HEK293T (cell line): ENCODE measurements at regions not wholly inside any gene's neighbourhood (a gene's known extent, or its start where the extent isn't known, plus 50 kb on each side); places are given as distances from the start of the nearest gene placed in this dataset.

Source experiments
- CTCF ChIA-PET: fragments of 350-600 bp; formaldehyde crosslinking; extraction: SDS; loops from one replicate; lab custom pipeline; 2021; ENCODE audit warnings: antibody characterized with exemption, inconsistent platforms; lab: Yijun Ruan, JAX
- POLR2A ChIA-PET: fragments of 350-600 bp; formaldehyde crosslinking; extraction: SDS; loops from one replicate; lab custom pipeline; 2020; ENCODE audit warnings: antibody characterized with exemption, inconsistent platforms; lab: Yijun Ruan, JAX
- DNase-seq: peaks from one replicate; pipeline ENCODE4 v3.0.0; 2012; ENCODE audit warnings: mixed read lengths; ENCODE audit errors: extremely low spot score
- ARNT ChIP-seq: fragments of 450-650 bp; IDR thresholded peaks from 2 replicates; pipeline ENCODE4 v1.6.1; 2017; ENCODE audit warnings: mild to moderate bottlenecking
- BHLHE40 ChIP-seq: fragments of 450-650 bp; IDR thresholded peaks from 2 replicates; pipeline ENCODE4 v1.6.1; 2016; ENCODE audit warnings: mild to moderate bottlenecking, moderate library complexity, borderline replicate concordance
- CTBP1 ChIP-seq: fragments of 450-650 bp; IDR thresholded peaks from 2 replicates; pipeline ENCODE4 v1.6.1; 2016; ENCODE audit warnings: borderline replicate concordance
- ELF4 ChIP-seq: fragments of 450-650 bp; IDR thresholded peaks from 2 replicates; pipeline ENCODE4 v1.6.1; 2017; ENCODE audit warnings: antibody characterized with exemption
- FOXA1 ChIP-seq: fragments of 450-650 bp; IDR thresholded peaks from 2 replicates; pipeline ENCODE4 v1.6.1; 2016; ENCODE audit warnings: mild to moderate bottlenecking
- FOXK2 ChIP-seq: fragments of 450-650 bp; IDR thresholded peaks from 2 replicates; pipeline ENCODE4 v1.6.1; 2016; ENCODE audit warnings: mild to moderate bottlenecking
- FOXM1 ChIP-seq: fragments of 450-650 bp; IDR thresholded peaks from 2 replicates; pipeline ENCODE4 v1.6.1; 2017; ENCODE audit warnings: mild to moderate bottlenecking, borderline replicate concordance
- HDGF ChIP-seq: fragments of 450-650 bp; IDR thresholded peaks from 2 replicates; pipeline ENCODE4 v1.6.1; 2017; ENCODE audit warnings: antibody characterized with exemption, borderline replicate concordance
- L3MBTL2 ChIP-seq: fragments of 450-650 bp; conservative IDR thresholded peaks from 2 replicates; pipeline ENCODE4 v1.6.1; 2016; ENCODE audit warnings: mild to moderate bottlenecking
- LEF1 ChIP-seq: fragments of 450-650 bp; IDR thresholded peaks from 2 replicates; pipeline ENCODE4 v1.6.1; 2017; ENCODE audit warnings: mild to moderate bottlenecking, borderline replicate concordance
- NFRKB ChIP-seq: fragments of 450-650 bp; IDR thresholded peaks from 2 replicates; pipeline ENCODE4 v1.6.1; 2016; ENCODE audit warnings: mild to moderate bottlenecking, moderate library complexity
- PKNOX1 ChIP-seq: fragments of 450-650 bp; IDR thresholded peaks from 2 replicates; pipeline ENCODE4 v1.6.1; 2016
- SP1 ChIP-seq: fragments of 450-650 bp; IDR thresholded peaks from 2 replicates; pipeline ENCODE4 v1.6.1; 2017
- SUZ12 ChIP-seq: fragments of 450-650 bp; IDR thresholded peaks from 2 replicates; pipeline ENCODE4 v1.6.1; 2016; ENCODE audit warnings: mild to moderate bottlenecking
- TARDBP ChIP-seq: fragments of 450-650 bp; IDR thresholded peaks from 2 replicates; pipeline ENCODE4 v1.6.1; 2016
- ZNF384 ChIP-seq: fragments of 450-650 bp; IDR thresholded peaks from 2 replicates; pipeline ENCODE4 v1.6.1; 2016

- TF ChIP-seq FOXK2 (no peak), ELF4 (no peak), FOXM1 (no peak)
- ChIA-PET POLR2A (no interaction called here), CTCF (interaction anchor here (0.7 kb wide), 1 partner anchor 205 kb away, joined by 7 read pairs; no protein-coding TSS in a partner anchor)
- no peak for DNase-seq
Measured at GRCh38 chr4:54475546-54475945, 182.2 kb upstream of the KIT start.

DNA sequence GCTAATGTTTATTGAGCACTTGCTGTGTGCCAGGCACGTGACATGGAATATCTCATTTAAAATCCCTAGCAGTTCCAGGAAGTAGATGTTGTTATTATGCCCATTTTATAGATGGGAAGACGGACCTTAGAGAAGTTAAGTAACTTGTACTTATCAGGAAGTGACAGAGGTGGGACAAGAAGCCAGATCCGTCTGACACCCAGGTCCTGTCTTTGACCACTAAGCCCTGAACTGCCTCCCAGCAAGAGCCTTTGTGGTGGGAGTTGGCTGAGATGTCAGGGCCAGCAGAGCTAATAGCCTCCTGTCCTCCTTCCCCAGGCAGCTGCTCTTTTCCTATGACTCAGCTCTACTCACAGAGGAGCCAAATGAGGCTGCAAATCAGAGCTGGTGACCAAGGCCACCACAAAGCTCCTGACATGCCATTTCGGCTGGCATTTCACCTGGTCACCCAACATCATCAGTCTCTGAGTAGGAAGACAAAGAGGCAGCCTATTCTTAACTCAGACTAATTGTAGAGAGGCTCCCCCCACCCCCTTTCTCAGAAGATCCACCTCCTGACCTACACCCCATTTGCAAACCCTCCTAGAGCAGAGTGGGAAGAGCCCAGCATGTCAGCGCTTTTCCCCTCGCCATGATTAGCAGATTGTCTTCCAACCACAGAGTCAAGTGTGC, 175.1 kb upstream of the KIT start:
- no peak for DNase-seq
- POLR2A ChIA-PET = no interaction called here
- no peak for TF ChIP-seq TARDBP
- TF ChIP-seq PKNOX1 = no peak
- TF ChIP-seq LEF1 = no peak
- TF ChIP-seq ELF4 = no peak
- TF ChIP-seq L3MBTL2 = no peak
- TF ChIP-seq HDGF = no peak
- no peak for TF ChIP-seq ARNT
- no peak for TF ChIP-seq CTBP1
- TF ChIP-seq FOXA1 = no peak
- no peak for TF ChIP-seq SP1
- TF ChIP-seq FOXM1 = no peak
- TF ChIP-seq FOXK2 = no peak
- TF ChIP-seq SUZ12 = no peak
- no peak for TF ChIP-seq NFRKB
- TF ChIP-seq ZNF384 = no peak
- CTCF ChIA-PET = no interaction called here

DNA sequence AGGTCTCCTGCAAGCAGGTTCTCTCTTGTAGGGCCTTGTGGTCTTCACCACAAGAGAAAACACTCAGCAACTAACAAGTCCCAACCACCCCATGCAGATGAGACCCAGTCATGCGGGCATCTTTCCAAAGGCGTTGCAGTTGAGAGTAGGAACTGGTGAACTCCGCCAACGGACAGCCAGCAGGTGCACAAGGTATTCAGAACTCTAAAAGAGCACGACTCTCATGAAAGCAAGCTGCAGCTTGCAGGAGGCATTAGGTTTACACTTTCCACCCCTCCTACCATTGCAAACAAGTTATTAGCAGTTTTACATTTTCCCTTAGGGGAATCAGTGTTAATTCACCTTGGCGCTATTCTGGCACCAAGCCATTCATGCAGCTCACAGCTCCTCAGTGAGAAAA, 173.4 kb upstream of the KIT start:
- ChIA-PET POLR2A (no interaction called here), CTCF (no interaction called here)
- no peak for DNase-seq

DNA sequence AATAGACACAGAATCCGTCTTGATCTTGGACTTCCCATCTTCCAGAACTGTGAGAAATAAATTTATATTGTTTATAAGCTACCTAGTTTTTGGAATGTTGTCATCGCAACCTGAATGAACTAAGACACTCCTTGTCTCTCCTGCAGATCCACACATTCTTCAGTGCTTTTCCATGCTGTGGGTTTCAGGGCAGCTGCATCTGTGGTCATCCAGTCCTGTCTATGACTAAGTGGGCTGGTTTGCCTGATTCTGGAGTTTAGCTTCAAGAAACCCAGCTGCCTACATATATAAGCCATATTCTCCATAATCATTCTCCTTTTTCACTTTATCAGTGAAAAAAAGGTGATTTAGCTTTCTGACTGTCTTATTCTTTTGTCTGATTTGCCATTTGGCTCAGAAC, 170.3 kb upstream of the KIT start:
- DNase-seq = no peak
- CTCF ChIA-PET = no interaction called here
- TF ChIP-seq ARNT (no peak), SP1 (no peak), NFRKB (no peak)
- POLR2A ChIA-PET = no interaction called here

More for the DNA sequence above, 173.4 kb upstream of the KIT start:
- no peak for TF ChIP-seq SUZ12
- no peak for TF ChIP-seq ELF4
- no peak for TF ChIP-seq FOXA1
- no peak for TF ChIP-seq ARNT

DNA sequence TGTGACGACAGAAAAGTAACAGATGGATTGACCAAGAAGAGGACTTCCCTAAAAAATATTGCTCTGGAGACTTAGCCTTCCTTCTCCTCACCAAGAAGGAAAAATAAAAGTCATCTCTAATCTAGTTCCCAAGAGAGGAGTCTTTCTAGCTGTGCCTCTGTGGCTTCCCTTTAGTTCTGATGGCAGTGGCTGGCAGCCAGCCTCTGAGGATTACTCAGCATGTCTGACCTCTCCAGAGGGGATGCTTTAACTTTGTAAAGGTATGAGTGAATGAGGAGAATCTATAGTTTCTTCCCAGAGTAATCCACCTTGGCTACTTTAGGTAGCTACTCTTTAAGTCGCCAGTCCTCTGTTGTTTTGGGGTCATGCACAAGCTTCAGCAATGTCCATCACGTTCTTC, 163.9 kb upstream of the KIT start:
- no peak for TF ChIP-seq FOXM1
- no peak for TF ChIP-seq CTBP1
- no peak for TF ChIP-seq NFRKB
- TF ChIP-seq HDGF = no peak
- no peak for TF ChIP-seq FOXA1
- no peak for TF ChIP-seq ZNF384
- ChIA-PET POLR2A (no interaction called here), CTCF (no interaction called here)
- no peak for DNase-seq

DNA sequence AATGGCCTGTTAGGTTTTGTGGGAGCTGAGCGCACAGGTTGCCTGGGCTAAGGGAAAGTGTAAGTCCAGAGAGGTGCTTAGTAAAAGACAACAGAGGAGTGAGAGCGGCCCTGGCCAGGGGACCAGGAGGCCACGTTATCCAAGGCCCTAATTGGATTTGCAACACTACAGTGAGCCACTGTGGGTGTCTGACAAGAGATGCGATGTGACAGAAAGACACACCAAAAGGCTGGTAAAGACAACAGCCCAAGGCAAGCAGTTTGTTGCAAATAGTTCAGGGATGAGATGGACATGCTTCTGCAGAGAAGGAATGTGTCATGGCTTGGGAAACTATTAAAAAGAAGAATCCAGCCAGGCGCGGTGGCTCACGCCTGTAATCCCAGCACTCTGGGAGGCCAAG, 162.7 kb upstream of the KIT start:
- CTCF ChIA-PET = no interaction called here
- TF ChIP-seq NFRKB = no peak
- TF ChIP-seq CTBP1 = no peak
- TF ChIP-seq FOXM1 = no peak
- no peak for TF ChIP-seq BHLHE40
- no peak for TF ChIP-seq FOXK2
- no peak for TF ChIP-seq L3MBTL2
- no peak for TF ChIP-seq PKNOX1
- no peak for TF ChIP-seq SP1
- no peak for TF ChIP-seq FOXA1
- no peak for TF ChIP-seq ZNF384
- DNase-seq = no peak
- POLR2A ChIA-PET = no interaction called here

DNA sequence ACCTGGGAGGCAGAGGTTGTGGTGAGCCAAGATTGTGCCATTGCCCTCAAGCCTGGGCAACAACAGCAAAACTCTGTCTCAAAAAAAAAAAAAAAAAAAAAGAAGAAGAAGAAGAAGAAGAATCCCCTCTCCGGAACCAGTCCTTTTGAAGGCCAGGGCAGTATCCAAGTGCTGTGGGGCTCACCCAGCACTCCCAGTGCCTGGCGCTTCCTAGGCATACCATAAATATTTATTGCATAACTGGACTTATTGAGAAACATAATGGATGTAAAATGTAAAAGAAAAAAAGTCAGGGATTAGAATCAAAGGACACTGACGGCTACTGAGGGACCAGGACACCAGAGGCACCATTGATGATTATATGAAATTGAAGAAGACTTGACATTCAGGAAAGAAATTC, 162.1 kb upstream of the KIT start:
- no peak for DNase-seq
- ChIA-PET CTCF (no interaction called here), POLR2A (no interaction called here)
- TF ChIP-seq L3MBTL2 (no peak), HDGF (no peak), LEF1 (no peak), FOXM1 (no peak), BHLHE40 (no peak), CTBP1 (no peak), ZNF384 (no peak), FOXA1 (no peak), FOXK2 (no peak), ARNT (no peak), TARDBP (no peak), ELF4 (no peak), NFRKB (no peak), PKNOX1 (no peak), SUZ12 (no peak), SP1 (no peak)
